IMR-90 (cell line): ENCODE measurements at regions not wholly inside any gene's neighbourhood (a gene's known extent, or its start where the extent isn't known, plus 50 kb on each side); places are given as distances from the start of the nearest gene placed in this dataset.

ENCODE experiments used
- ATAC-seq: fragments of 200-7000 bp; cut with Tn5 transposase; 2 replicates; pipeline ENCODE4 v1.9.1; 2020; ENCODE audit warnings: low read depth, mild to moderate bottlenecking, moderate library complexity
- BruUV-seq: library from RNA; stranded (reverse); fragments of 400-500 nt; replicated peaks from 2 replicates; lab custom pipeline; 2021; lab: Mats Ljungman, UMichigan
- CTCF ChIA-PET: fragments of 300-600 bp; formaldehyde crosslinking; extraction: SDS; loops from one replicate; lab custom pipeline; 2021; ENCODE audit warnings: antibody characterized with exemption; lab: Yijun Ruan, JAX
- POLR2A ChIA-PET: fragments of 300-600 bp; sonication (Branson Sonifier 250); formaldehyde crosslinking; loops from one replicate; lab custom pipeline; 2022; ENCODE audit warnings: antibody characterized with exemption; ENCODE audit not compliant: unreplicated experiment; lab: Charles Lee
- DNase-seq: peaks from one replicate; pipeline ENCODE4 v3.0.0; 2013
- H2AFZ ChIP-seq: replicated peaks from 2 replicates; pipeline ENCODE3; 2013; ENCODE audit warnings: low read length, mild to moderate bottlenecking; ENCODE audit not compliant: poor library complexity
- H2AK5ac ChIP-seq: 2 replicates; pipeline ENCODE4 v1.6.1; 2013; ENCODE audit warnings: low read depth, low read length, inconsistent platforms
- H2AK9ac ChIP-seq: replicated peaks from 2 replicates; pipeline ENCODE3; 2013; ENCODE audit warnings: mild to moderate bottlenecking, low read depth, low read length, moderate library complexity; ENCODE audit not compliant: poor library complexity
- H2BK120ac ChIP-seq: 2 replicates; pipeline ENCODE4 v1.6.1; 2013; ENCODE audit warnings: low read depth, low read length, inconsistent platforms
- H2BK15ac ChIP-seq: 3 replicates; pipeline ENCODE4 v1.6.1; 2013; ENCODE audit warnings: low read depth, low read length, inconsistent platforms
- H2BK20ac ChIP-seq: 2 replicates; pipeline ENCODE4 v1.6.1; 2013; ENCODE audit warnings: low read depth, mild to moderate bottlenecking, inconsistent platforms, low read length, moderate library complexity
- H2BK5ac ChIP-seq: 2 replicates; pipeline ENCODE4 v1.6.1; 2013; ENCODE audit warnings: mild to moderate bottlenecking, low read depth, low read length, inconsistent platforms; ENCODE audit not compliant: poor library complexity, severe bottlenecking
- H3K14ac ChIP-seq: replicated peaks from 2 replicates; pipeline ENCODE4 v1.6.1; 2013; ENCODE audit warnings: low read depth, low read length, inconsistent platforms
- H3K18ac ChIP-seq: 2 replicates; pipeline ENCODE4 v1.6.1; 2013; ENCODE audit warnings: low read depth, low read length, control low read depth
- H3K23ac ChIP-seq: 2 replicates; pipeline ENCODE4 v1.6.1; 2013; ENCODE audit warnings: low read depth, low read length, inconsistent platforms
- H3K27ac ChIP-seq: 2 replicates; pipeline ENCODE4 v1.5.1; 2013; ENCODE audit warnings: mild to moderate bottlenecking, control low read depth, low read length; ENCODE audit not compliant: insufficient read depth
- H3K27me3 ChIP-seq: 2 replicates; pipeline ENCODE4 v1.6.1; 2013; ENCODE audit warnings: low read length; ENCODE audit not compliant: control insufficient read depth, insufficient read depth
- H3K36me3 ChIP-seq: 2 replicates; pipeline ENCODE4 v1.6.1; 2013; ENCODE audit warnings: low read length, mixed read lengths; ENCODE audit not compliant: control insufficient read depth, insufficient read depth
- H3K4ac ChIP-seq: 2 replicates; pipeline ENCODE4 v1.6.1; 2013; ENCODE audit warnings: low read depth, low read length, inconsistent platforms
- H3K4me1 ChIP-seq: 2 replicates; pipeline ENCODE4 v1.6.1; 2013; ENCODE audit warnings: low read length, mixed read lengths; ENCODE audit not compliant: control insufficient read depth, insufficient read depth
- H3K4me2 ChIP-seq: 2 replicates; pipeline ENCODE4 v1.6.1; 2013; ENCODE audit warnings: low read depth, mild to moderate bottlenecking, control low read depth, low read length, moderate library complexity
- H3K4me3 ChIP-seq: 2 replicates; pipeline ENCODE4 v1.5.1; 2013; ENCODE audit warnings: low read depth, mild to moderate bottlenecking, control low read depth, low read length, moderate library complexity; ENCODE audit not compliant: insufficient read depth
- H3K56ac ChIP-seq: 2 replicates; pipeline ENCODE4 v1.6.1; 2013; ENCODE audit warnings: low read length, inconsistent platforms; ENCODE audit not compliant: insufficient read depth; ENCODE audit errors: extremely low read depth
- H3K79me1 ChIP-seq, 2 experiments: 2 replicates each; pipeline ENCODE4 v1.6.1; 2013; ENCODE audit warnings: low read length in 2 of 2, inconsistent platforms in 1 of 2, low read depth in 1 of 2
- H3K9ac ChIP-seq: 2 replicates; pipeline ENCODE4 v1.6.1; 2013; ENCODE audit warnings: low read depth, low read length, control low read depth
- H3K9me1 ChIP-seq: 2 replicates; pipeline ENCODE4 v1.6.1; 2013; ENCODE audit warnings: low read length, inconsistent platforms; ENCODE audit not compliant: insufficient read depth
- H3K9me3 ChIP-seq: 2 replicates; pipeline ENCODE4 v1.6.1; 2013; ENCODE audit warnings: low read length; ENCODE audit not compliant: control insufficient read depth, insufficient read depth
- H4K20me1 ChIP-seq: 2 replicates; pipeline ENCODE4 v1.6.1; 2013; ENCODE audit warnings: low read length, inconsistent platforms; ENCODE audit not compliant: insufficient read depth
- H4K5ac ChIP-seq: 2 replicates; pipeline ENCODE4 v1.6.1; 2013; ENCODE audit warnings: mild to moderate bottlenecking, low read depth, low read length, control low read depth
- H4K8ac ChIP-seq, 2 experiments: 2 replicates each; pipeline ENCODE4 v1.6.1; 2013; ENCODE audit warnings: low read depth in 2 of 2, low read length in 2 of 2, control low read depth in 1 of 2, inconsistent platforms in 1 of 2
- H4K91ac ChIP-seq: 2 replicates; pipeline ENCODE4 v1.6.1; 2013; ENCODE audit warnings: low read depth, low read length, inconsistent platforms; ENCODE audit not compliant: insufficient read depth
- CEBPB ChIP-seq: IDR thresholded peaks from 2 replicates; pipeline ENCODE4 v1.6.1; 2012; ENCODE audit warnings: low read depth, low read length, improper control_type of control experiment
- NFE2L2 ChIP-seq: fragments of 150-350 bp; IDR thresholded peaks from 2 replicates; pipeline ENCODE4 v1.6.1; 2016; ENCODE audit warnings: low read depth, mild to moderate bottlenecking, low read length
- whole genome bisulfite sequencing, 2 experiments: methylation state at CpG; one replicate each; pipeline versions ENCODE4 v1.1.5 to v1.1.7; 2013; ENCODE audit warnings: missing lambda C conversion rate in 2 of 2; ENCODE audit not compliant: insufficient read length in 1 of 2; ENCODE audit errors: extremely low coverage in 2 of 2; 5-methylcytosine and 5-hydroxymethylcytosine counted together
- dilution Hi-C: fragments of 300-500 bp; cut with HindIII; formaldehyde crosslinking; loops from one replicate; pipeline ENCODE4 v1.14.3; 2018; ENCODE audit warnings: low sequenced_read_pairs; ENCODE audit not compliant: unreplicated experiment
- in situ Hi-C: fragments of 300-500 bp; cut with MboI; formaldehyde crosslinking; loops from 3 replicates; pipeline ENCODE4 v1.14.3; 2019; ENCODE audit warnings: low sequenced_read_pairs, inconsistent platforms, mixed read lengths
- intact Hi-C: fragments of 100-400 bp; cut with micrococcal nuclease; formaldehyde crosslinking; loops from 2 replicates; pipeline ENCODE4 v1.10.0; 2022

DNA sequence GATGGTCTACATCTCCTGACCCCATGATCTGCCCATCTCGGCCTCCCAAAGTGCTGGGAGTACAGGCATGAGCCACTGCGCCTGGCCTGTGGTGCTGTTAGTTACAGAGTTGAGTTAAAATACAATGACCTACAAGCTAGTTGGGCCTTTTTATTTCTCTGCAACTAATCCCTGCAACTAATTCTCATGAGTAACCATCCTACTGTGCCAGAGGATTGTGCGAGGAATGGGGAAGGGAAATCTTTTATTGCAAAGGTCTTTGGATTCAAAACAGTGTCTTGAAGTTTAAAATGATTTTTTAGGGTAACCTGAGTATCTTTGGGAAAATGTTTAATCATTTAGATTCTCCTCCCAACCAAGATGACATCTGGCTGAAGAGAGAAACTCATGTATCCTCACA lies 88.8 kb upstream of the RMDN2 start:
- TF ChIP-seq CEBPB (peak; percentile 83), NFE2L2 (no peak)
- Histone ChIP-seq H2AK9ac (no peak overlapping the region), H3K27me3 (no peaks in the 10 kb centered on the region), H3K18ac (peak overlapping the region; percentile 83), H3K23ac (no peak overlapping the region), H3K27ac (no peak overlapping the region), H2AFZ (no peak overlapping the region), H4K91ac (no peak overlapping the region; the same call in 1 of the 2 replicates), H4K8ac (no peak overlapping the region), H4K5ac (peak overlapping the region; percentile 44; the same call in 1 of the 2 replicates), H3K79me1 (peaks cover 0 to 6% of the 10 kb centered on the region in 2 experiments; a peak in 2 of 4 replicates), H3K4me3 (no peak overlapping the region), H3K4me1 (peaks cover 19% of the 10 kb centered on the region), H3K4me2 (no peak overlapping the region), H3K4ac (peak overlapping the region; percentile 35; the same call in 1 of the 2 replicates), H2AK5ac (0 out of 2 replicates have a peak overlapping the region, but pooled peaks have one; percentile 2), H3K14ac (no peak overlapping the region), H3K9me1 (peaks cover 13% of the 10 kb centered on the region; the same call in 1 of the 2 replicates), H2BK15ac (no peak overlapping the region), H2BK120ac (0 out of 2 replicates have a peak overlapping the region, but pooled peaks have one; percentile 19), H3K9me3 (no peaks in the 10 kb centered on the region), H2BK20ac (peak overlapping the region; percentile 24; the same call in 1 of the 2 replicates), H2BK5ac (no peak overlapping the region), H3K56ac (no peak overlapping the region), H4K20me1 (no peaks in the 10 kb centered on the region), H3K9ac (no peak overlapping the region), H3K36me3 (no peaks in the 10 kb centered on the region)
- DNase-seq (peak; percentile 52), ATAC-seq (no peak)
- intact Hi-C loops (no loop called here), in situ Hi-C loops (no loop called here), dilution Hi-C loops (no loop called here)
- no TSS peak for BruUV-seq
- WGBS, 2 experiments: no CpG with 5 or more reads among the region's 3 CpGs
- POLR2A ChIA-PET: no interaction called here
- CTCF ChIA-PET: interaction anchor here (1.4 kb wide), 1 partner anchor 41 kb away, joined by 3 read pairs; no protein-coding TSS in a partner anchor
